Mammary epithelial cell (primary cell): ENCODE measurements at regions not wholly inside any gene's neighbourhood (a gene's known extent, or its start where the extent isn't known, plus 50 kb on each side); places are given as distances from the start of the nearest gene placed in this dataset.

Experiments used
- EZH2 ChIP-seq: IDR thresholded peaks from 2 replicates; pipeline ENCODE4 v1.6.1; 2012; ENCODE audit warnings: low read length, inconsistent platforms, borderline replicate concordance
- TF ChIP-seq, protein P1 (sequence below), 2 donors: IDR thresholded peaks in 1 of 2; conservative IDR thresholded peaks in 1 of 2; 2 replicates each; pipeline ENCODE4 v1.5.1; 2011 to 2012; ENCODE audit warnings: inconsistent platforms in 2 of 2, low read length in 2 of 2, mild to moderate bottlenecking in 2 of 2, control low read depth in 1 of 2, low read depth in 1 of 2; ENCODE audit not compliant: insufficient read depth in 1 of 2; ENCODE audit errors: extremely low read depth in 1 of 2

DNA sequence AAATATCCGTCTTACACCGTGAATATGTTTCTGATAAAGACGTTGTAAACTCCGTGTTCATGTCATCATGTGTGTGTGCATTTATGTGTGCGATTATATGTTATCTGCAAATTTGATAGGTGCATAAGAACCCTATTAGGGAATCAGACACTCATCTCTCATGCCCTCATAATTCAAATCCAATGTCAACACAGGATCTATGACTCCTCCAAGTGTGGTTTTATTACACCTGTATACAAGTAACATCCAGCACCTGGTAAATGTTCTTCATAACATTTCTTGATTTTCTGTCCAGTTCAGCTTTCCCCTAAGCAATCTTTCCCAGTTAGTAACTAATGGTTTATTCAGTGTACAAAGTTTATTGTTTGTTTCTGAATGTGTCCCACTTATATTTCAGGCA lies 681.9 kb downstream of the CDH11 start:
- TF ChIP-seq, protein P1, sequence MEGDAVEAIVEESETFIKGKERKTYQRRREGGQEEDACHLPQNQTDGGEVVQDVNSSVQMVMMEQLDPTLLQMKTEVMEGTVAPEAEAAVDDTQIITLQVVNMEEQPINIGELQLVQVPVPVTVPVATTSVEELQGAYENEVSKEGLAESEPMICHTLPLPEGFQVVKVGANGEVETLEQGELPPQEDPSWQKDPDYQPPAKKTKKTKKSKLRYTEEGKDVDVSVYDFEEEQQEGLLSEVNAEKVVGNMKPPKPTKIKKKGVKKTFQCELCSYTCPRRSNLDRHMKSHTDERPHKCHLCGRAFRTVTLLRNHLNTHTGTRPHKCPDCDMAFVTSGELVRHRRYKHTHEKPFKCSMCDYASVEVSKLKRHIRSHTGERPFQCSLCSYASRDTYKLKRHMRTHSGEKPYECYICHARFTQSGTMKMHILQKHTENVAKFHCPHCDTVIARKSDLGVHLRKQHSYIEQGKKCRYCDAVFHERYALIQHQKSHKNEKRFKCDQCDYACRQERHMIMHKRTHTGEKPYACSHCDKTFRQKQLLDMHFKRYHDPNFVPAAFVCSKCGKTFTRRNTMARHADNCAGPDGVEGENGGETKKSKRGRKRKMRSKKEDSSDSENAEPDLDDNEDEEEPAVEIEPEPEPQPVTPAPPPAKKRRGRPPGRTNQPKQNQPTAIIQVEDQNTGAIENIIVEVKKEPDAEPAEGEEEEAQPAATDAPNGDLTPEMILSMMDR (conservative IDR thresholded peaks at IDR 0.05 in 1 of 2, IDR thresholded peaks at IDR 0.05 in 1 of 2; ENCODE audit: extremely low read depth in 1 of 2, insufficient read depth in 1 of 2, low read depth in 1 of 2, low read length in 2 of 2), result no peak
- no peak for TF ChIP-seq EZH2
